ENCODE measurements at regions not wholly inside any gene's neighbourhood (a gene's known extent, or its start where the extent isn't known, plus 50 kb on each side); places are given as distances from the start of the nearest gene placed in this dataset.

GRCh38 chr22:47813661-47814060, 1051.2 kb downstream of the TBC1D22A start:
- no peak for DNase-seq (ENCODE audit: low read depth)

GRCh38 chr22:47811971-47812370, 1049.5 kb downstream of the TBC1D22A start:
- no peak for DNase-seq (ENCODE audit: low read depth)

- no peak for DNase-seq (ENCODE audit: low read depth)
Measured at GRCh38 chr22:47810505-47811500, 1048.4 kb downstream of the TBC1D22A start.

DNA sequence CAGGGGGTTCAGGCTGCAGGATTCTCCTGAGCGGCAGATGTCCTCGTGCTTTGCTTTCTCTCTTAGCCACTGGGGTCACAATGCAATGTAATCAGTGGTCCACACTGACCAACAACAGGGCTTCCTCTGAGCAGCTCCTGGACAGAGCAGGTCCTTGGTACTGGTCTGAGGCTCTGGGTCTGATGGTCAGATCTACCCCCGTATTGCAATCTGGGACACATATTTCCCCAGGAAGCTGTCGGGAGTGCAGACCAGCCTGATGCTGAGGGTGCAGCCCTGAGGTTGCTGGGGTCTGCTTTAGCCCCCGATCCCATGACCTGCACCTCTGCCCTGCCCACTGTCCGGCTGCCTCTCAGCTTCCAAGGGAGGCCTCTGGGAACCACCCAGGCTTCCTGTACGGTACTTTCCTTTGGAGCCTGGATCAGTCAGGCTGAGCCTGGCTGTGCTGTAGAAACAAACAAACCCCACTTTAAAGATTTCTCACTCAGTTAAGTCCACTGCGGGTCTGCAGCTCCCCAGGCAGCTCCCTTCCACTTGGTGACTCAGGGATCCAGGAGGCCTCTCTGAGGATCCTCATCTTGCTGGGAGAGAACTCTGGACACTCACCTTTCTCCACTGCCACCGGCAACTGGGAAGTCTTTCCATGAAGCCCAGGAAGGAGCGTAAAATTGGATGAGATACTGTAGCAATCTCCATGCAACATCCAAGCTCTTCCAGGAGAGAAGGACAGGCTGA, 1046.6 kb downstream of the TBC1D22A start:
- no peak for DNase-seq (ENCODE audit: low read depth)

DNA sequence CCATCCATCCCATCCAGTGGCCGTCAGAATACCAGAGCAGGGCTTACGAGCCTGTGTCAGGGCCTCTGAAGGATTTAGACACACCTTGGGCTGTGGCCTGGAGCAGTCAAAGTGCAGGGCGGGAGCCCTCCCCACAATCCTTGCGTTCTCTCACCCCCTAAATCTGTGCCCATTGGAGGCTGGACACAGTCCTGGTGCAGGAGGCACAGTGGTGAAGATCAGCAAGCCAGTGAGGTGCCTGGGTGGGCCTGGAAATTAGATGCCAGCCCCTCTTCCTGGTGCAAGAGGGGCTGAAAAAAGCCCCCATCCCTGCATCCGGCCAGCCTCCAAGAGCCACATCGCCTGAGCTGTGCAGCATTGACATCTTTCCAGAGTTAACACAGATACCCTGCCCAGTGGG, 1045.8 kb downstream of the TBC1D22A start:
- no peak for DNase-seq (ENCODE audit: low read depth)

DNA sequence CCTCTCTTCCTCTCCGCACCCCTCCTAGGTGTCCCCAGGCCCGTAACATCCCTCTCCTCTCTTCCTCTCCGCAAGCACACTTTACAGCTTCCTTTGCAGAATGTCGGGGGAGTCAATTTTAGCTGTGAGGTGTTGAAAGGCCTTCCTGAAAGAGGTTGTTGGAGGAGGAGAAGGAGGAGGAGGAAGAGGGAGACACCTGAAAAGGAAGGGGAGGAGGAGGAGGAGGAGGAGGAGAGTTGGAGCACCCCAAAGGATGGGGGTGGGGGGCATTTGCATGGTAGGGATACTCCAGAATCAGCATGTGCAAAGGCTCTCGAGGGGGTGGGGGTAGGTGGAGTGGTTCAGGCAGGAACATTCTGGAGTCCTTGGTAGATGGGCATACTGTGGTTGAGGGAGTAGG, 1045.1 kb downstream of the TBC1D22A start:
- DNase-seq (ENCODE audit: low read depth): no peak

DNA sequence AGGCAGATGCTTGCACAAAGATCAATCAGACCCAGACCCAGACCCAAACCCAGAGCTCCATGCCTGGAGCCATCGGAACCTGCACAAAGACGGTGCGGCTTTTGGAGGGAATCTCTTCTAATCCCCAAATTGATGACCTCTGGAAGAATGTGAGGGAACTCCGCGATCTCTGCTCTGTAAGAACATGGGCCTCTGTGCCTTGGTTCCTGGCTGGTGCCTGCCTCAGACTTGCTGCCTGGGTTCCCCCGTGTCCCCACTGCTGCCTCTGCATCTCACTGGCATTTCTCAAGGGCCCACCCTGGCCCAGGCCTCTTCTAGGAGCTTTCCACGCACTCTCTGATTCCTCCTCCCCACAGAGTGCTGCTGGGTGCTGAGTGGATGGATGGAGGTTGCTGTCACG, 1044.4 kb downstream of the TBC1D22A start:
- DNase-seq (ENCODE audit: low read depth): no peak

GRCh38 chr22:47805394-47805935, 1043.0 kb downstream of the TBC1D22A start:
- DNase-seq (ENCODE audit: low read depth): no peak

DNA sequence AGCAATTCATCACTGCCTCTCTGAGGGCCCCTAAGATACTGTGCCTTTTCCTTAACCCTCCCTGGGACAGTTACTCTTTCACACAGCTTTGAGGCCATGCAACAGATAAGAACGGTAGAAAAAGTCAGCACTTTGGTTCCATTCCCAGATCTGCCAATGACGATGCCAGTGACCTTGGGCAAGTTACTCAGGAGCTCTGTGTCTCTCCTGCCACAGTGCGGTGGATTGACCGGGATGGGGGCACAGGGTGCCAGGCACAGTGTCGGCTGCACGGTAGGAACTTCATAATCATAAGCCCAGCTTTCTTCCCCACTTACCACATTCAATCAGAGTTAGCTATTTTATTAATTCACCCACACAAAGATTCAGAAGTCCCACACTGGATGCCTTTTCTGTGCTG, 1041.8 kb downstream of the TBC1D22A start:
- DNase-seq (ENCODE audit: low read depth): no peak

GRCh38 chr22:47802421-47802820, 1040.0 kb downstream of the TBC1D22A start:
- DNase-seq (ENCODE audit: low read depth): no peak

GRCh38 chr22:47801541-47802245, 1039.2 kb downstream of the TBC1D22A start:
- no peak for DNase-seq (ENCODE audit: low read depth)

DNA sequence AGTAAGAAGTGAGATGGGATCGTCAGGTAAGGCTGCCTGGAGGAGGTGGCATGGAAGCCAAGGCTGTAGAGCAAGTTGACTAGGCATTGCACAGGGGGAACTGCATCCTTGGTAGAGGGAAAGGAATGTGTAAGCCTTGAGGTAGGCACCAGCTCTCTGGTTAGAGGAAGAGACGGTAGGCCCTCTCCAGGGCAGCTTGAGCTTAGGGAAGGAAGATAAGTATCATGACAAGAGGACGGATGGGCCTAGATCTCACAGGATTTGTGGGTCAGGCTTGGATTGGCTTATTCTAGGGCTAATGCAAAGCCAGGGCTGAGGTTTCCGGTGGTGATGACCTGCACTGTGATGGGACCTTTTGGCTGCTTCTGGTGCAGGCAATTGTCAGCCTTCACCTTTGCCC, 1035.8 kb downstream of the TBC1D22A start:
- DNase-seq (ENCODE audit: low read depth): no peak

DNA sequence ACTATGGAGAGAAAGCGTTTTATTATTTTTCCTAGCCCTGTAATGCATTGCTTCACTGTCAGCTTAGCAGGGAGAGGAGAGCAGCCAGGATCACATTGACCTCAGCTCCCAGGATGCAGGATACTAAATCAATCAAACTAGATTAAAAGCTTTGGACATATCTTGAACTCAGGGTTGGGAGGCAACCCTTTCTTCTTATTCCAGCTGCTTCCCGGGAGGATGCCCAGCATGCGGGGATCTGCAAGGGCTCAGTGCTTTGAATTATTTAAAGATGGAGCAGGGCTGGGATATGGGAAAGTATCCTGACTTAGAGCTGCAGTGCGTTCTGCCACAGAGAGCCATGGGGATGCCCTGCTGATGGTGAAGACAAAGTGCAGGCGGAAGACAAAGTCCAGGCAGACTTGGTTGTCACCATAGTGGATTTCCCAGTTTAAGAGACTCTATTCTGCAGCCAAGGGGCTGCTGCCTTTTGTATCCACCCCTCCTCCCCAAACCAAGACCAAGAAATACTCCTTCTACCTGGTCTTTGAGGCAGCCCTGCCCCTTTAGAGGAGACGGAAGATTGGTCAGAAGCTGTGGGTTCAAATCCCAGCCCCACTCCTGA, 1035.0 kb downstream of the TBC1D22A start:
- no peak for DNase-seq (ENCODE audit: low read depth)

GRCh38 chr22:47796128-47796908, 1033.9 kb downstream of the TBC1D22A start:
- no peak for DNase-seq (ENCODE audit: low read depth)

DNA sequence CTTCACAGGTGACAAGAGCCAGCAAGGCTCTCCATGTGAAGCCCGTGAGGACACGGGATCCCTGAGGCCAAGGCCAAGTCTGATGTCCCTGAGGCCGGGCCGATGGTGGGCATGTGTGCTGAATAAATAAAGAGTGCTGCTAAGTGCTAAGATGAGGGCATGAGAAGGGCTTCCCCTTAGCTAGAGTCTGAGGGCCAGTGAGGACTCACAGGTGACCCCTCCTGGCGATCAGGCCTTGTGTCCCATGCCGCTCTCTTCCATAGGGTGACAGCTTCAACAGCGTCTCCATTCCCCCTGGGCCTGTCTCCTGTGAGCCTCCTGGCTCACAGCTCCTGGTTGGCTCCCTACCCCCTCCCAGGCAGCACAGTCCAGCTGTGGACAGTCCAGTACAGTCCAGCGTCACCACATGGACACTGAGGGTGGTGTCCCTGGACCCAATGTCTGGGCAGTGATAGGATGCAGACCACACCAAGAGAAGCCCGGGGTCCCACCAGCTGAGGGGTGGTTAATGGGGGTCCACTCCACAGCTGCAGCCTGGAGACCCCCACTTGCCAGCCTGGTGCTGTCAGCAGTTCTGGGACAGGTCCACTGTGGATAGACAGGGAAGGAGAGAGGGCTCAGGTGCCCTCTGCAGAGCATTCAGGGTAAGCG, 1033.2 kb downstream of the TBC1D22A start:
- DNase-seq (ENCODE audit: low read depth): no peak

- DNase-seq (ENCODE audit: low read depth): no peak
Measured at GRCh38 chr22:47794851-47795250, 1032.4 kb downstream of the TBC1D22A start.

GRCh38 chr22:47793304-47794101, 1031.1 kb downstream of the TBC1D22A start:
- DNase-seq (ENCODE audit: low read depth): no peak

GRCh38 chr22:47789171-47789570, 1026.7 kb downstream of the TBC1D22A start:
- no peak for DNase-seq (ENCODE audit: low read depth)

DNA sequence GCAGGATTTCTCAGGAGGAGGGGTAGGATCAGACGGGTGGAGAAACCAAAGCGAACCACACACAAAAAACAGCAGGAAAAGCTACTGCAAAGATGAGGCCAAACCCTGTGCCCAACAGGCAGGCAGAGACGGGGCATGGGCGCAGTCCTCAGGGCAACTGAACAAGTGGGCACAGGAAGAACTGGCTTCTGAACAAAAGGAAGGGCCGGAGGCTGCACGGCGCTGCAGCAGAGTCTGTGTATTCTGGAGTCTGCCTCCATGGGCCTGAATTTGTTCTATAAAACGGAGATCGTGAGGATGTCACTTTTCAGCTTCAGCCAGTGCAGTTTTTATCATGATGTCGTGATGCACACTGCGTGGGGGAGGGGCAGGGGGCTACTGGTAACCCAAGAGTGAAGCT, 1026.0 kb downstream of the TBC1D22A start:
- no peak for DNase-seq (ENCODE audit: low read depth)

Data from non-pigmented ciliary epithelial cell (primary cell).